ENCODE measurements at regions not wholly inside any gene's neighbourhood (a gene's known extent, or its start where the extent isn't known, plus 50 kb on each side); places are given as distances from the start of the nearest gene placed in this dataset.

DNA sequence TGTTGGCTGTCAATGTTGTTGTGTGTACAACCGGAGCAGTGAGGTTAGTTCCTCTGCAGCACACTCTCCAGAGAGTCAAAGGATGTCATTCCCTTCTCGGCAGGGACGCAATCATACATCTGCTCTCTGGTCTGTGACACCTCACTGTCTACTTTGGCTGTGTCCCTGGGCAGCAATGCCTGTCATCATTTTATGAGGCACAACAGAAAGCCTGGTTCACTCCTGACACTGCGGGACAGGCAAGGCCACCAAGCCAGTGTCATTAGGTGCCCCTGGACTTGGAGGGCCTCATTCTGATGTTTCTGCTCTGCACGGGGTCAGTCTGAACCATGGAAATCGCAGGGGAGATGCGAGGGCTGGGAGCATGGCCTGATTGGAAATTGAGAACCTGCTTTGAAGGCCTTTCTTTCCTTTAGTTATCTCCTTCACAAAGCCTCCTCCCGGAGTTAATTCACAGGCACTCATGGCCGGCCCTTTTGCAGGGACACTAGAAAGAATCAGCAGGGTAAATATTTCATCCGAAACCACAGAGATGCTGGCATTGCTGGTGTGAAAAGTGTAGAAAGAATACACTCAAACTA, 284.4 kb downstream of the ZNF536 start (continued):
- TF ChIP-seq RXRA (IDR thresholded peaks at IDR 0.05; ENCODE audit: insufficient read depth, low read depth, low read length) (no peak), CTCF (IDR thresholded peaks at IDR 0.05; ENCODE audit: control extremely low read depth in 1 of 3, insufficient read depth in 1 of 3, low read depth in 1 of 3, low read length in 3 of 3) (no peak), EZH2 (IDR thresholded peaks at IDR 0.05; ENCODE audit: low read depth, low read length, severe bottlenecking) (no peak), TAF7 (optimal IDR thresholded peaks at IDR 0.05; ENCODE audit: borderline replicate concordance, low read depth, low read length) (no peak), NRF1 (IDR thresholded peaks at IDR 0.05; ENCODE audit: low read depth, low read length) (no peak), EGR1 (IDR thresholded peaks at IDR 0.05; ENCODE audit: borderline replicate concordance, low read depth, low read length) (no peak)
